MM.1S (cell line): ENCODE measurements at regions not wholly inside any gene's neighbourhood (a gene's known extent, or its start where the extent isn't known, plus 50 kb on each side); places are given as distances from the start of the nearest gene placed in this dataset.

Experiments used
- EZH2 ChIP-seq: fragments of 300-600 bp; sonication (generic); optimal IDR thresholded peaks from 2 replicates; pipeline ENCODE3; 2017; ENCODE audit warnings: low read depth, mild to moderate bottlenecking, antibody characterized with exemption, low read length, mixed read lengths
- EZH2phosphoT487 ChIP-seq: fragments of 300-600 bp; sonication (generic); IDR thresholded peaks from 2 replicates; pipeline ENCODE4 v1.6.1; 2018; ENCODE audit warnings: antibody characterized with exemption, low read length
- TF ChIP-seq, protein P1 (sequence below): fragments of 300-600 bp; sonication (generic); IDR thresholded peaks from 2 replicates; pipeline ENCODE4 v1.5.1; 2016; ENCODE audit warnings: antibody characterized with exemption, low read length, mixed read lengths

DNA sequence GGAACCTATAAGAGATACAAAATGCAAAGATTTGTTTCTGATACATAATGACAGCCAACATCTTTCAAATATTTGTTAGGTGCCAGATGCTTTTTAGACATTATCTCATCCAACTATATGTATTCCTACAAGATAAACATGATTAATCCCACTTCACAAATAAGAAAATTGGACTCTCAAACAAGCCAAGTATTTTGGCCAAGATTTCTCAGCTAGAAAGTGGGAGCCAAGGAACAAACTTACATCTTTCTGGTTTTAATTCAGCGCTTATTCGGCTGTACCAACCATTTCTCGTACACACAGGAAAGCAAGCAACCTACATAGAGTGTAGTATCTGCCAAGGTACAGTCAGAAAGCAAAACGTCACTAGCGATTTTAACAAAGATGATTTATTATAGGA, 85.7 kb upstream of the SERP2 start:
- TF ChIP-seq, protein P1, sequence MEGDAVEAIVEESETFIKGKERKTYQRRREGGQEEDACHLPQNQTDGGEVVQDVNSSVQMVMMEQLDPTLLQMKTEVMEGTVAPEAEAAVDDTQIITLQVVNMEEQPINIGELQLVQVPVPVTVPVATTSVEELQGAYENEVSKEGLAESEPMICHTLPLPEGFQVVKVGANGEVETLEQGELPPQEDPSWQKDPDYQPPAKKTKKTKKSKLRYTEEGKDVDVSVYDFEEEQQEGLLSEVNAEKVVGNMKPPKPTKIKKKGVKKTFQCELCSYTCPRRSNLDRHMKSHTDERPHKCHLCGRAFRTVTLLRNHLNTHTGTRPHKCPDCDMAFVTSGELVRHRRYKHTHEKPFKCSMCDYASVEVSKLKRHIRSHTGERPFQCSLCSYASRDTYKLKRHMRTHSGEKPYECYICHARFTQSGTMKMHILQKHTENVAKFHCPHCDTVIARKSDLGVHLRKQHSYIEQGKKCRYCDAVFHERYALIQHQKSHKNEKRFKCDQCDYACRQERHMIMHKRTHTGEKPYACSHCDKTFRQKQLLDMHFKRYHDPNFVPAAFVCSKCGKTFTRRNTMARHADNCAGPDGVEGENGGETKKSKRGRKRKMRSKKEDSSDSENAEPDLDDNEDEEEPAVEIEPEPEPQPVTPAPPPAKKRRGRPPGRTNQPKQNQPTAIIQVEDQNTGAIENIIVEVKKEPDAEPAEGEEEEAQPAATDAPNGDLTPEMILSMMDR: no peak
- no peak for TF ChIP-seq EZH2
- no peak for TF ChIP-seq EZH2phosphoT487
